ENCODE measurements at regions not wholly inside any gene's neighbourhood (a gene's known extent, or its start where the extent isn't known, plus 50 kb on each side); places are given as distances from the start of the nearest gene placed in this dataset.

- DNase-seq = no peak
Observed at GRCh38 chr7:12785473-12785872, 98.0 kb downstream of the ARL4A start.

- DNase-seq = no peak
Observed at GRCh38 chr7:12786494-12786893, 99.1 kb downstream of the ARL4A start.

DNA sequence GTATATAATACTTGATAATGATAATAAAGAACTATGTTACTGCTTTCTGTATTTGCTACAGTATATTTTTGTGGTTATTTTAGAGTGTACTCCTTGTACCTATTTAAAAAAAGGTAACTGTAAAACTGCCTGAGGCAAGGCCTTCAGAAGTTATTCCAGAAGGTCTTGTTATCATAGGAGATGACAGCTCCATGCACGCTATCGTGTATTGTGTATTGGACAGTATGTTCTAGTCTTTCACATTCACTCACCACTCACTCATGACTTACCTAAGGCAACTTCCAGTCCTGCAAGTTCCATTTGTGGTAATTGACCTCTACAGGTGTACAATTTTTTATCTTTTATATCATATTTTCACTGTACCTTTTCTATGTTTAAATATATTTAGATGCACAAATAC is 100.7 kb downstream of the ARL4A start:
- DNase-seq = no peak

- peak; percentile 14 for DNase-seq
Observed at GRCh38 chr7:12788591-12788990, 101.2 kb downstream of the ARL4A start.

GRCh38 chr7:12794722-12795302 is 107.4 kb downstream of the ARL4A start:
- no peak for DNase-seq

DNA sequence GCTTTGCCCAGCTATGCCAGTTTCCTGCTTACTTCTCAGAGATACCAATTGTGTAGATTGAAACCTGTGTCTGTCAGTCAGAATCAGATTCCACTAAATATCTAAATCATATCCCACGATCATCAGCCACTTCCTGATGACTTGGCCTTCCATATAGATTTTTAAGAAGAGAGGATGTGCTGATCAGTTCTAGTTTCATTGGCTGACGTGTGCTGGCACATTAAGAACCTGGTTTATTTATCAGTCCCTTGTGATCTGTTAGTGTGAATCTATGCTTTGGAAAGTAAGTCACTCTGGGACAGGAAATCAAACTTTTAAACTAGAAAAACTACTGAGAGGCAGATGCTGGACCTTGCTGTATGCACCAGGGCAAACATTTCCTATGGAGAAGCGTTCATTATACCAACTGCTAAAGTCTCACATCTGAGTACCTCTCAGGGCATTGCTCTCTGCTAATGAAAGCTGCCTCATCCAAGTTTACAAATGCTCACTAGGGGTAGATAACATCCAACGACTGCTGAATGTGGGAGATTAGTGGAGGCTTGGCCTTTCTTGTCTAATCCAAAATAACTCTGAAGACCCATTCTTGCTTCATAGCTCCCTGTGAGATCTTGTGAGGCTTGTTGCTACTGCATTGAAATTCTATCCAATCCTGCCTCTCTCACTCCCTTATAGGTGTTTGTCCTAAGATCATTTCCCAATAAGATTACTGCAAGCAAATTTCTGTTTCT is 109.1 kb downstream of the ARL4A start:
- DNase-seq = no peak

GRCh38 chr7:12800486-12800885 is 113.1 kb downstream of the ARL4A start:
- DNase-seq = no peak

- DNase-seq = no peak
Observed at GRCh38 chr7:12801107-12801506, 113.7 kb downstream of the ARL4A start.

DNA sequence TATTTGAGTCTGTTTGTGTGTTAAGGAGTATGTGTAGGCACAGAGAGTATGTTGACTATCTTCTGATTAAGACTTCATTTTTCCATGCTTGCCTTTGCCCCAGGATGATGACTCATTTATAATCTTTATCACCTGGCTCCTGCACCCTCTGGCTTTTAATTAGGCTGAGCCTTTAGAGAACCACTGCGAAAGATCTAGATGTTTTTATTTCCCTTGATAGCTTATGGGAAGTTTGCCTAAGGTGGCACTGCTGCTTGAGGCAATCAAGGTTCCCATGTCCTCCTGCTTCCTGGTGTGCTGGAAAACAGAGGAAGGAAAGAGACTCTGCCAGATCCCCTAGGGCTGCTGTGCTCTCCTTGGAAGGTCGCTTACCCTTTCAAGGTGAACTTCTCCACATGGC is 114.6 kb downstream of the ARL4A start:
- DNase-seq = no peak

DNA sequence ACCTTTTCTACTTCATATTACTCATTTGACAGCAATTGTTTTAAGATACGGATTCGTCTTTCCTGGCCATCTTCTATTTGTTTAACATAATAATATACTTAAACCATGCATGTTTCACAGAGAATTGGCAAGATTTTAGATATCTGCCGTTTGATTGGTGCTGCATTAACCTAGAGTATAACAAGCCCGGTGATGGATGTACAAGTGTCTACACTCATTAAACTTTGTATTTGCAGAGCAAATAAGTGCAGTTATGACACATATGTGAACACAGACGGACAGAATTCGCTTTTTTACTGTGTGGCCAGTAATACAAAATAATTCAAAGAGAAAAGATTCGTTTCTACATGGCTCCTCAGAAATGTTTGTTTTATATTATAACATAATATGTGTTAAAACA is 116.1 kb downstream of the ARL4A start:
- no peak for DNase-seq

DNA sequence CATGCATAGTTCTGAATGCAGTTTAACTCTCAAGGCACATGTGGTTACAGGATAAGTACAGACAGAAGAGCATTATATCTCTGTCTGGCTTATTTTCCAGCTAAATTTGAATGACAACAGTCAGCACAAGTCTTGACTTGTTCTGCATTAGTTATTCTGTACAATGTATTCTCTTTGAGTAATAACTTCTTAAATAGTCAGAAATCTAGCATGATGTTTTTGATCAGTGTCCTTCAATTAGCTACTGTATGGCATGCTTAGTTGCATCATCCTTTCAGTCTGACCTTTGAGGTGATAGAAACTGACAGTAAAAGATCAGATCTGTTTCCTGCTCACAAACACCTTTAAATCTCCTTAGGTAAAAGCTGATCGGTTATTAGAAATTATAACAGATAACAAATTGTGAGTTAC is 118.1 kb downstream of the ARL4A start:
- DNase-seq = no peak

DNA sequence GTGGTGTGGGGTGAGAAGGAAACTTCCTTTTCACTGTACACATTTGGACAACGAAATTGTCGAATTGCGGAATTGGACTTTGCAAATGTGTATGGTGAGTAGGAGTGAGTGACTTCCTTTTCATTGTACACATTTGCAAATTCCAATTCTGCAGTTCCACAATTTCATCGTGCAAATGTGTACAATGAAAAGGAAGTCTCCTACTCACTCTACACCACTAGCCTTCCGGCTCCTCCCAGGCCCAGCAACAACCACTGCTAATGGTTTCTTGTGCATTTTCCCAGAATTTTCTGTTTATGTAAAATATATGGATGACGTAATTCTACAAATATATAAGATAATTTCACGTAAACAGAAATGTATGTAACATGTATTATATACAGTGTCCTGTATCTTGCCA is 118.5 kb downstream of the ARL4A start:
- no peak for DNase-seq

GRCh38 chr7:12809476-12809875 is 122.0 kb downstream of the ARL4A start:
- DNase-seq = no peak

GRCh38 chr7:12812111-12812510 is 124.7 kb downstream of the ARL4A start:
- no peak for DNase-seq

DNA sequence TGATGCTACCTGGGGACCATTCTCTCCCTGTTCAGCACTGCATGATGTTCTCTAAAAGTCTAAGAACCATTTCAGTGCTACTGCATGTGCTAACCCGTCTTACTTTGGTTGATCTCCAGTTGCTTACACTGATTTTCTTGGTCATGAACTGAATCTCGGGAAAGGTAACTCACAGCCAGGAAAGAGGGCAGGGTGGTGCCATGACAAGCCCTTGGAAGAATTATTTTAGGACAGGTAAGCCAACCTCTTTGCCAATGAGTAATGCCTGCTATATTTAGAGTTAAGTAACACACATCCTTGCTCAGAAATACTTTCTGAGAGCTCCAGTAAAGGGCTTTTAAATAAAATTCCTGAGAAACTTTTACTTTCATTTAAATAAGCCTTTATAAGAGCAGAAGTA is 126.7 kb downstream of the ARL4A start:
- DNase-seq = no peak

DNA sequence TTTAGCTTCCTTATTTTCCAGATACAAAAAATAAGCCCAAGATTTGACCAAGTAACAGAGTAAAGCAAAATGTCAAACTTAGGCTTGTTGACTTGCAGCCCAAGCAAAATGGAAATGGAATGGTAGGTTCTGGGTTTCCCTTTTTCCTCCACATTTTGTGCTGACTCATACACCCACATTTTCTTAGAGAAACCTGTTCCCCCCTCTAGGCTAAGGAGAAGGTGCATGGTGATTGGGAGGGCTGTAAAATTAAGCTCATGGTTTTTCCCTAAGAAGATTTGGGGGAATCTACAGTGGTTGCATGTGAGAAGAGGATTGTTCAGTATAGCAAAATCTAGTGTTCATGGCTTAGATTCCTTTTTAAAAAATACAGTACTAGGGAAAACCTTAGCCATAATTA is 127.4 kb downstream of the ARL4A start:
- DNase-seq = no peak

DNA sequence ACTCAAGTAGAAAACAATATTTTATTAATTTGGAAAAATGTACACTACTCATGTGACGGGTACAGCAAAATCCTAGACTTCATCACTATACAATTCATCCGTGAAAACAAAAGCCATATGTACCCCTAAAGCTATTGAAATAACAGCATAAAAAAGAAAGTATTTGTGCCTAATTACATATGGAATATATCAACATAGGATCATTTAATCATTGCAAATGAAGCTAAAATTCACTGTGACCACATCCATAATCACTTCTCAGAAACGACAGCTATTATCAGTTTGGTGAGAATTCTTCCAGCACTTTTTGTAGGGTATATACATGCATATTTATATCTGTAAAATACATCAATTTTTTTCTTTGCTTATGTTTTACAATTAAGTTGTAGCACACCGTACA is 128.0 kb downstream of the ARL4A start:
- no peak for DNase-seq

- DNase-seq = no peak
Observed at GRCh38 chr7:12815871-12816270, 128.4 kb downstream of the ARL4A start.

DNA sequence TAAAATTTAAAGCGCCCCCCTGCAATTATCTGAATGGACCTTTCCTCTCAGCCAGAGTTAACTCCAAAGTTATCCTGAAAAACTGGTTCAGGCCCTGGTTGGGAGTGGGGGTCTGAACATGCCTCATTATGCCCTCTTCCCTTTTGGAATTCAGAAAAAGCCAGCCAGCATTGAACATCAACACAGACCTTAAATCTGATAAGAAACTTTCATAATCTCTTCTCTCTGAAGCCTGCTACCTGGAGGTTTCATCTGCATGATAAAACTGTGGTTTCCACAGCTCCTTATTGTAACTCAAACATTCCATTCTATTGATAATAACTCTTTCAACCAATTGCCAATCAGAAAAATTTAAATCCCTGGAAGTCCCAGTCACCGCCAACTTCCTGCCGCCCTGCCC is 133.3 kb downstream of the ARL4A start:
- DNase-seq = no peak

- DNase-seq = no peak
Observed at GRCh38 chr7:12821746-12822145, 134.3 kb downstream of the ARL4A start.

GRCh38 chr7:12826079-12826478 is 138.6 kb downstream of the ARL4A start:
- no peak for DNase-seq

GRCh38 chr7:12827219-12827821 is 139.9 kb downstream of the ARL4A start:
- no peak for DNase-seq

GRCh38 chr7:12827920-12828319 is 140.5 kb downstream of the ARL4A start:
- no peak for DNase-seq

- DNase-seq = no peak
Observed at GRCh38 chr7:12831024-12831423, 143.6 kb downstream of the ARL4A start.

- no peak for DNase-seq
Observed at GRCh38 chr7:12833829-12834228, 146.4 kb downstream of the ARL4A start.

Measured in activated CD4-positive, alpha-beta T cell treated with anti-CD3 and anti-CD28 coated beads, Interleukin-2, Interleukin-6, amounts not matched to agents 100 ng/mL and 50 ng/mL, durations not matched to agents 16 hours and 8 hours (primary cell).